H1 (cell line): ENCODE measurements at regions not wholly inside any gene's neighbourhood (a gene's known extent, or its start where the extent isn't known, plus 50 kb on each side); places are given as distances from the start of the nearest gene placed in this dataset.

Experiments
- CTCF ChIA-PET: fragments of 300-600 bp; sonication (Branson Sonifier 250); formaldehyde crosslinking; loops from one replicate; lab custom pipeline; 2021; ENCODE audit not compliant: partially characterized antibody; lab: Charles Lee
- POLR2A ChIA-PET: fragments of 300-600 bp; sonication (Branson Sonifier 250); formaldehyde crosslinking; loops from one replicate; lab custom pipeline; 2021; ENCODE audit warnings: inconsistent platforms; ENCODE audit not compliant: partially characterized antibody; lab: Charles Lee
- DNase-seq, 2 experiments: peaks; one replicate each; pipeline versions ENCODE4 v3.0.0 to v3.0.0-alpha.2; 2010 to 2022; ENCODE audit warnings: low spot score in 2 of 2, low read depth in 1 of 2, mixed read lengths in 1 of 2
- FAIRE-seq: peaks from 2 replicates; lab custom pipeline; 2011; peaks lifted over from hg19 to GRCh38; lab: Jason Lieb, UNC
- H2AFZ ChIP-seq: 2 replicates; pipeline ENCODE4 v1.8.1; 2012; ENCODE audit warnings: low read length, inconsistent platforms
- H2AK5ac ChIP-seq: 2 replicates; pipeline ENCODE4 v1.6.1; 2013; ENCODE audit warnings: low read depth, low read length
- H2BK120ac ChIP-seq: replicated peaks from 2 replicates; pipeline ENCODE3; 2013; ENCODE audit warnings: low read depth, low read length, inconsistent platforms
- H2BK12ac ChIP-seq: 2 replicates; pipeline ENCODE4 v1.6.1; 2013; ENCODE audit warnings: low read depth, low read length
- H2BK15ac ChIP-seq: 2 replicates; pipeline ENCODE4 v1.6.1; 2013; ENCODE audit warnings: low read length
- H2BK20ac ChIP-seq: 2 replicates; pipeline ENCODE4 v1.6.1; 2013; ENCODE audit warnings: low read length
- H2BK5ac ChIP-seq: 2 replicates; pipeline ENCODE4 v1.6.1; 2013; ENCODE audit warnings: low read depth, low read length
- H3K14ac ChIP-seq: 2 replicates; pipeline ENCODE4 v1.6.1; 2013; ENCODE audit warnings: inconsistent platforms; ENCODE audit not compliant: insufficient read length
- H3K18ac ChIP-seq: 2 replicates; pipeline ENCODE4 v1.6.1; 2013; ENCODE audit warnings: low read length; ENCODE audit errors: extremely low read depth
- H3K23ac ChIP-seq: 2 replicates; pipeline ENCODE4 v1.6.1; 2013; ENCODE audit warnings: inconsistent platforms; ENCODE audit not compliant: insufficient read length
- H3K23me2 ChIP-seq: 2 replicates; pipeline ENCODE4 v1.6.1; 2013; ENCODE audit warnings: low read depth, low read length
- H3K27ac ChIP-seq: 2 replicates; pipeline ENCODE4 v1.6.1; 2011; ENCODE audit warnings: low read depth, low read length, inconsistent platforms
- H3K27me3 ChIP-seq, 4 experiments: replicated peaks in 1 of 4; 1 replicate in 1 of 4; 2 replicates in 3 of 4; pipeline versions ENCODE4 v1.6.1 to v1.8.1; 2011 to 2013; ENCODE audit warnings: low read length in 3 of 4, mild to moderate bottlenecking in 3 of 4, inconsistent platforms in 2 of 4, mixed read lengths in 2 of 4, moderate library complexity in 1 of 4; ENCODE audit not compliant: control insufficient read depth in 3 of 4, insufficient read depth in 3 of 4; ENCODE audit errors: extremely low read depth in 1 of 4
- H3K36me3 ChIP-seq, 4 experiments: 2 replicates each; pipeline versions ENCODE4 v1.6.1 to v1.8.1; 2011 to 2013; ENCODE audit warnings: mild to moderate bottlenecking in 4 of 4, low read length in 3 of 4, moderate library complexity in 2 of 4, control low read depth in 1 of 4, inconsistent platforms in 1 of 4; ENCODE audit not compliant: insufficient read depth in 4 of 4, control insufficient read depth in 2 of 4
- H3K4ac ChIP-seq: replicated peaks from 2 replicates; pipeline ENCODE3; 2013; ENCODE audit warnings: low read length, low read depth, mixed read lengths, inconsistent platforms; ENCODE audit not compliant: insufficient read length
- H3K4me1 ChIP-seq, 4 experiments: replicated peaks in 1 of 4; 1 replicate in 1 of 4; 2 replicates in 3 of 4; pipeline versions ENCODE4 v1.6.1 to v1.8.1; 2011 to 2013; ENCODE audit warnings: low read length in 3 of 4, inconsistent platforms in 2 of 4, mixed read lengths in 1 of 4; ENCODE audit not compliant: insufficient read depth in 4 of 4, control insufficient read depth in 3 of 4
- H3K4me2 ChIP-seq, 2 experiments: 2 replicates each; pipeline versions ENCODE4 v1.6.1 to v1.8.1; 2011 to 2013; ENCODE audit warnings: low read depth in 2 of 2, low read length in 2 of 2, control low read depth in 1 of 2, inconsistent platforms in 1 of 2, mild to moderate bottlenecking in 1 of 2; ENCODE audit not compliant: insufficient read depth in 1 of 2
- H3K4me3 ChIP-seq, 4 experiments: fragments of 200-600, 300-600 bp in 1 of 4; sonication (generic), shearing (Covaris generic), sonication (Bioruptor Twin) in 1 of 4; 2 replicates each; pipeline versions ENCODE4 v1.5.1 to v1.8.1; 2011 to 2016; ENCODE audit warnings: low read length in 4 of 4, low read depth in 3 of 4, control low read depth in 2 of 4, inconsistent platforms in 2 of 4, mild to moderate bottlenecking in 2 of 4, mixed read lengths in 1 of 4, moderate library complexity in 1 of 4; ENCODE audit not compliant: insufficient read depth in 2 of 4; ENCODE audit errors: extremely low read depth in 1 of 4
- H3K56ac ChIP-seq: replicated peaks from 2 replicates; pipeline ENCODE3; 2013; ENCODE audit warnings: low read depth, mild to moderate bottlenecking, mixed read lengths, low read length, inconsistent platforms; ENCODE audit not compliant: insufficient read length
- H3K79me1 ChIP-seq: 2 replicates; pipeline ENCODE4 v1.6.1; 2013; ENCODE audit warnings: low read depth, low read length, control low read depth
- H3K79me2 ChIP-seq, 2 experiments: 2 replicates each; pipeline versions ENCODE4 v1.6.1 to v1.8.1; 2012 to 2013; ENCODE audit warnings: low read length in 2 of 2, mild to moderate bottlenecking in 2 of 2, inconsistent platforms in 1 of 2; ENCODE audit not compliant: insufficient read depth in 2 of 2, control insufficient read depth in 1 of 2
- H3K9ac ChIP-seq, 4 experiments: replicated peaks in 1 of 4; 1 replicate in 1 of 4; 2 replicates in 3 of 4; pipeline versions ENCODE4 v1.6.1 to v1.8.1; 2011 to 2013; ENCODE audit warnings: low read depth in 3 of 4, low read length in 3 of 4, control low read depth in 2 of 4, mild to moderate bottlenecking in 2 of 4, moderate library complexity in 2 of 4, inconsistent platforms in 1 of 4; ENCODE audit errors: extremely low read depth in 1 of 4
- H3K9me3 ChIP-seq, 2 experiments: 2 replicates each; pipeline versions ENCODE4 v1.6.1 to v1.8.1; 2012 to 2013; ENCODE audit warnings: mild to moderate bottlenecking in 2 of 2, moderate library complexity in 2 of 2, control low read depth in 1 of 2, inconsistent platforms in 1 of 2, low read depth in 1 of 2, low read length in 1 of 2, mixed read lengths in 1 of 2; ENCODE audit not compliant: insufficient read depth in 2 of 2
- H4K20me1 ChIP-seq, 2 experiments: replicated peaks in 1 of 2; 2 replicates each; pipeline versions ENCODE3 to v1.8.1; 2011 to 2013; ENCODE audit warnings: inconsistent platforms in 2 of 2, low read length in 2 of 2, mild to moderate bottlenecking in 1 of 2; ENCODE audit not compliant: insufficient read depth in 2 of 2, control insufficient read depth in 1 of 2
- H4K5ac ChIP-seq: 2 replicates; pipeline ENCODE4 v1.6.1; 2013; ENCODE audit warnings: low read length, low read depth, mixed read lengths, inconsistent platforms; ENCODE audit not compliant: insufficient read length
- H4K8ac ChIP-seq: 2 replicates; pipeline ENCODE4 v1.8.0; 2013; ENCODE audit warnings: mild to moderate bottlenecking, moderate library complexity, low read length, inconsistent platforms; ENCODE audit not compliant: insufficient read depth; ENCODE audit errors: extremely low read depth
- H4K91ac ChIP-seq: replicated peaks from 2 replicates; pipeline ENCODE3; 2013; ENCODE audit warnings: low read length, mixed read lengths, inconsistent platforms; ENCODE audit not compliant: insufficient read length
- WGBS, 2 experiments: shearing (Covaris generic) in 1 of 2; methylation state at CpG; one replicate each; pipeline versions ENCODE4 v1.1.6 to v1.1.7; 2013 to 2015; ENCODE audit warnings: low lambda C conversion rate in 2 of 2, mixed read lengths in 2 of 2, inconsistent platforms in 1 of 2, low coverage in 1 of 2, missing lambda C conversion rate in 1 of 2; ENCODE audit not compliant: insufficient replicate concordance in 2 of 2, insufficient coverage in 1 of 2, insufficient read length in 1 of 2; ENCODE audit errors: extremely low coverage in 1 of 2, missing lambda C conversion rate in 1 of 2; 5-methylcytosine and 5-hydroxymethylcytosine counted together
- TF ChIP-seq, protein P1 (sequence below): fragments of 300-600 bp; sonication (generic); IDR thresholded peaks from 2 replicates; pipeline ENCODE4 v1.7.1; 2012; ENCODE audit warnings: low read length, moderate library complexity, mild to moderate bottlenecking, inconsistent platforms; ENCODE audit not compliant: insufficient replicate concordance

DNA sequence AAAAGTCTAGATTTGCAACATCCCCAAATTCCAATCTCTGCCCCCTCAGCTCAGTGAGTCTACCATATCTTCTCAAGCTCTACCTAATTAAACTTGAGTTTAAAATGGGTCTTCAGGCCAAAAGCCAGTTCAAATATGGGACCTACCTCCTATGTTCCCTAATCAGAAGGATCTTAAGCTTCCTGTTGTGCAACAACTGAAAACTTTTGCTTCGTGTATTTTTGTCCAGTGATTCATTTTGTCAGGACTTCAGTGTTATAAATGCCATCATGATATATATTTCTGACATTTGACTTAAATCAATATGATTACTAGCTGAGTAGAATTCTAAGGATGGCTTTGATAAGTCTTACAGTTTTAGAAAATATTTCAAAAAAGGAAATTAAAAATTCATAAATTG lies 622.6 kb upstream of the PTCHD4 start:
- no peak overlapping the region for H2AFZ ChIP-seq
- no peak overlapping the region for H2BK5ac ChIP-seq
- no peaks in the 10 kb centered on the region for H3K4me1 ChIP-seq
- no peaks in the 10 kb centered on the region for H3K79me1 ChIP-seq
- H3K14ac ChIP-seq, result no peak overlapping the region
- H3K4me2 ChIP-seq, result no peak overlapping the region
- H4K20me1 ChIP-seq, result no peaks in the 10 kb centered on the region
- H2BK120ac ChIP-seq, result no peak overlapping the region
- no peak overlapping the region for H2AK5ac ChIP-seq
- FAIRE-seq, result no peak
- H3K9ac ChIP-seq, result no peak overlapping the region
- no peak overlapping the region for H3K27ac ChIP-seq
- H4K5ac ChIP-seq, result no peak overlapping the region
- H3K23ac ChIP-seq, result no peak overlapping the region
- no peak overlapping the region for H4K8ac ChIP-seq
- no peak overlapping the region for H4K91ac ChIP-seq
- WGBS, 2 experiments, result 77% methylated on average over 1 of the region's 1 CpG; no CpG with 5 or more reads in 1 of the 2 experiments
- H3K18ac ChIP-seq, result no peak overlapping the region
- no peak overlapping the region for H3K56ac ChIP-seq
- no peaks in the 10 kb centered on the region for H3K9me3 ChIP-seq
- H3K79me2 ChIP-seq, result no peaks in the 10 kb centered on the region
- H3K36me3 ChIP-seq, result no peaks in the 10 kb centered on the region
- CTCF ChIA-PET, result interaction anchor here (0.8 kb wide), 1 partner anchor 32 kb away, joined by 4 read pairs; no protein-coding TSS in a partner anchor
- H2BK15ac ChIP-seq, result no peak overlapping the region
- H2BK20ac ChIP-seq, result no peak overlapping the region
- H3K23me2 ChIP-seq, result no peaks in the 10 kb centered on the region
- POLR2A ChIA-PET, result no interaction called here
- H3K4me3 ChIP-seq, result no peak overlapping the region
- H2BK12ac ChIP-seq, result no peak overlapping the region
- H3K4ac ChIP-seq, result no peak overlapping the region
- no peak for DNase-seq
- H3K27me3 ChIP-seq, result no peaks in the 10 kb centered on the region
- TF ChIP-seq, protein P1, sequence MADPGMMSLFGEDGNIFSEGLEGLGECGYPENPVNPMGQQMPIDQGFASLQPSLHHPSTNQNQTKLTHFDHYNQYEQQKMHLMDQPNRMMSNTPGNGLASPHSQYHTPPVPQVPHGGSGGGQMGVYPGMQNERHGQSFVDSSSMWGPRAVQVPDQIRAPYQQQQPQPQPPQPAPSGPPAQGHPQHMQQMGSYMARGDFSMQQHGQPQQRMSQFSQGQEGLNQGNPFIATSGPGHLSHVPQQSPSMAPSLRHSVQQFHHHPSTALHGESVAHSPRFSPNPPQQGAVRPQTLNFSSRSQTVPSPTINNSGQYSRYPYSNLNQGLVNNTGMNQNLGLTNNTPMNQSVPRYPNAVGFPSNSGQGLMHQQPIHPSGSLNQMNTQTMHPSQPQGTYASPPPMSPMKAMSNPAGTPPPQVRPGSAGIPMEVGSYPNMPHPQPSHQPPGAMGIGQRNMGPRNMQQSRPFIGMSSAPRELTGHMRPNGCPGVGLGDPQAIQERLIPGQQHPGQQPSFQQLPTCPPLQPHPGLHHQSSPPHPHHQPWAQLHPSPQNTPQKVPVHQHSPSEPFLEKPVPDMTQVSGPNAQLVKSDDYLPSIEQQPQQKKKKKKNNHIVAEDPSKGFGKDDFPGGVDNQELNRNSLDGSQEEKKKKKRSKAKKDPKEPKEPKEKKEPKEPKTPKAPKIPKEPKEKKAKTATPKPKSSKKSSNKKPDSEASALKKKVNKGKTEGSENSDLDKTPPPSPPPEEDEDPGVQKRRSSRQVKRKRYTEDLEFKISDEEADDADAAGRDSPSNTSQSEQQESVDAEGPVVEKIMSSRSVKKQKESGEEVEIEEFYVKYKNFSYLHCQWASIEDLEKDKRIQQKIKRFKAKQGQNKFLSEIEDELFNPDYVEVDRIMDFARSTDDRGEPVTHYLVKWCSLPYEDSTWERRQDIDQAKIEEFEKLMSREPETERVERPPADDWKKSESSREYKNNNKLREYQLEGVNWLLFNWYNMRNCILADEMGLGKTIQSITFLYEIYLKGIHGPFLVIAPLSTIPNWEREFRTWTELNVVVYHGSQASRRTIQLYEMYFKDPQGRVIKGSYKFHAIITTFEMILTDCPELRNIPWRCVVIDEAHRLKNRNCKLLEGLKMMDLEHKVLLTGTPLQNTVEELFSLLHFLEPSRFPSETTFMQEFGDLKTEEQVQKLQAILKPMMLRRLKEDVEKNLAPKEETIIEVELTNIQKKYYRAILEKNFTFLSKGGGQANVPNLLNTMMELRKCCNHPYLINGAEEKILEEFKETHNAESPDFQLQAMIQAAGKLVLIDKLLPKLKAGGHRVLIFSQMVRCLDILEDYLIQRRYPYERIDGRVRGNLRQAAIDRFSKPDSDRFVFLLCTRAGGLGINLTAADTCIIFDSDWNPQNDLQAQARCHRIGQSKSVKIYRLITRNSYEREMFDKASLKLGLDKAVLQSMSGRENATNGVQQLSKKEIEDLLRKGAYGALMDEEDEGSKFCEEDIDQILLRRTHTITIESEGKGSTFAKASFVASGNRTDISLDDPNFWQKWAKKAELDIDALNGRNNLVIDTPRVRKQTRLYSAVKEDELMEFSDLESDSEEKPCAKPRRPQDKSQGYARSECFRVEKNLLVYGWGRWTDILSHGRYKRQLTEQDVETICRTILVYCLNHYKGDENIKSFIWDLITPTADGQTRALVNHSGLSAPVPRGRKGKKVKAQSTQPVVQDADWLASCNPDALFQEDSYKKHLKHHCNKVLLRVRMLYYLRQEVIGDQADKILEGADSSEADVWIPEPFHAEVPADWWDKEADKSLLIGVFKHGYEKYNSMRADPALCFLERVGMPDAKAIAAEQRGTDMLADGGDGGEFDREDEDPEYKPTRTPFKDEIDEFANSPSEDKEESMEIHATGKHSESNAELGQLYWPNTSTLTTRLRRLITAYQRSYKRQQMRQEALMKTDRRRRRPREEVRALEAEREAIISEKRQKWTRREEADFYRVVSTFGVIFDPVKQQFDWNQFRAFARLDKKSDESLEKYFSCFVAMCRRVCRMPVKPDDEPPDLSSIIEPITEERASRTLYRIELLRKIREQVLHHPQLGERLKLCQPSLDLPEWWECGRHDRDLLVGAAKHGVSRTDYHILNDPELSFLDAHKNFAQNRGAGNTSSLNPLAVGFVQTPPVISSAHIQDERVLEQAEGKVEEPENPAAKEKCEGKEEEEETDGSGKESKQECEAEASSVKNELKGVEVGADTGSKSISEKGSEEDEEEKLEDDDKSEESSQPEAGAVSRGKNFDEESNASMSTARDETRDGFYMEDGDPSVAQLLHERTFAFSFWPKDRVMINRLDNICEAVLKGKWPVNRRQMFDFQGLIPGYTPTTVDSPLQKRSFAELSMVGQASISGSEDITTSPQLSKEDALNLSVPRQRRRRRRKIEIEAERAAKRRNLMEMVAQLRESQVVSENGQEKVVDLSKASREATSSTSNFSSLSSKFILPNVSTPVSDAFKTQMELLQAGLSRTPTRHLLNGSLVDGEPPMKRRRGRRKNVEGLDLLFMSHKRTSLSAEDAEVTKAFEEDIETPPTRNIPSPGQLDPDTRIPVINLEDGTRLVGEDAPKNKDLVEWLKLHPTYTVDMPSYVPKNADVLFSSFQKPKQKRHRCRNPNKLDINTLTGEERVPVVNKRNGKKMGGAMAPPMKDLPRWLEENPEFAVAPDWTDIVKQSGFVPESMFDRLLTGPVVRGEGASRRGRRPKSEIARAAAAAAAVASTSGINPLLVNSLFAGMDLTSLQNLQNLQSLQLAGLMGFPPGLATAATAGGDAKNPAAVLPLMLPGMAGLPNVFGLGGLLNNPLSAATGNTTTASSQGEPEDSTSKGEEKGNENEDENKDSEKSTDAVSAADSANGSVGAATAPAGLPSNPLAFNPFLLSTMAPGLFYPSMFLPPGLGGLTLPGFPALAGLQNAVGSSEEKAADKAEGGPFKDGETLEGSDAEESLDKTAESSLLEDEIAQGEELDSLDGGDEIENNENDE, result no peak
